Urothelium cell line (cell line): ENCODE measurements at regions not wholly inside any gene's neighbourhood (a gene's known extent, or its start where the extent isn't known, plus 50 kb on each side); places are given as distances from the start of the nearest gene placed in this dataset.

Source experiments
- DNase-seq: peaks from one replicate; pipeline ENCODE4 v3.0.0; 2011; ENCODE audit warnings: low spot score, mixed read lengths
- FAIRE-seq: peaks from 2 replicates; lab custom pipeline; 2011; peaks lifted over from hg19 to GRCh38; lab: Jason Lieb, UNC

- DNase-seq (no peak), FAIRE-seq (no peak)
Measured at GRCh38 chr11:45725121-45725520, 59.7 kb upstream of the CHST1 start.

- DNase-seq (no peak), FAIRE-seq (no peak)
Measured at GRCh38 chr11:45724153-45724552, 58.7 kb upstream of the CHST1 start.

- no peak for FAIRE-seq
- no peak for DNase-seq
Measured at GRCh38 chr11:45723397-45723796, 58.0 kb upstream of the CHST1 start.

- DNase-seq (no peak), FAIRE-seq (no peak)
Measured at GRCh38 chr11:45722144-45722543, 56.7 kb upstream of the CHST1 start.

GRCh38 chr11:45717526-45717925, 52.1 kb upstream of the CHST1 start:
- no peak for FAIRE-seq

GRCh38 chr11:45715418-45715817, 50.0 kb upstream of the CHST1 start:
- DNase-seq = no peak
- FAIRE-seq = no peak

More at GRCh38 chr11:45717526-45717925, 52.1 kb upstream of the CHST1 start:
- no peak for DNase-seq
